Esophagus squamous epithelium (tissue), 5 donors: ENCODE measurements at regions not wholly inside any gene's neighbourhood (a gene's known extent, or its start where the extent isn't known, plus 50 kb on each side); places are given as distances from the start of the nearest gene placed in this dataset.

Experiments used
- DNase-seq: peaks from one replicate; lab custom pipeline; 2025; lab: John Stamatoyannopoulos, UW
- H3K27ac ChIP-seq, 4 donors: fragments of 200-600 bp; sonication (generic); one replicate each; pipeline ENCODE4 v1.5.1; 2016 to 2019; ENCODE audit warnings: mild to moderate bottlenecking in 1 of 4
- H3K27me3 ChIP-seq, 4 donors: fragments of 200-600 bp; sonication (generic); 1 replicate in 3 of 4; 2 replicates in 1 of 4; pipeline versions ENCODE4 v1.5.1 to v1.6.0; 2017 to 2021; ENCODE audit warnings: antibody characterized with exemption in 1 of 4
- H3K36me3 ChIP-seq, 3 donors: fragments of 200-600 bp; sonication (generic); one replicate each; pipeline ENCODE4 v1.5.1; 2016 to 2019
- H3K4me1 ChIP-seq, 3 donors: fragments of 200-600 bp; sonication (generic); one replicate each; pipeline ENCODE4 v1.5.1; 2017 to 2019
- H3K4me3 ChIP-seq, 4 donors: fragments of 200-600 bp; sonication (generic); 1 replicate in 3 of 4; 2 replicates in 1 of 4; pipeline ENCODE4 v1.5.1; 2016 to 2019; ENCODE audit warnings: mild to moderate bottlenecking in 2 of 4, moderate library complexity in 1 of 4
- H3K9me3 ChIP-seq, 3 donors: fragments of 200-600 bp; sonication (generic); one replicate each; pipeline ENCODE4 v1.5.1; 2016 to 2019
- POLR2A ChIP-seq, 4 donors: fragments of 450-650 bp; IDR thresholded peaks; one replicate each; pipeline ENCODE4 v1.6.1; 2017; ENCODE audit warnings: antibody characterized with exemption in 4 of 4, mild to moderate bottlenecking in 4 of 4, moderate library complexity in 3 of 4
- WGBS, 2 donors: methylation state at CpG; one replicate each; pipeline ENCODE4 v1.1.5; 2018; 5-methylcytosine and 5-hydroxymethylcytosine counted together
- intact Hi-C: fragments of 100-400 bp; cut with DNase I; formaldehyde crosslinking; loops from one replicate; pipeline ENCODE4 v1.15.0; 2022
- TF ChIP-seq, protein P1 (sequence below), 6 experiments: fragments of 450-650 bp in 4 of 6; fragments of 200-600 bp in 2 of 6; sonication (generic) in 2 of 6; IDR thresholded peaks; one replicate each; pipeline ENCODE4 v1.5.1; 2016 to 2019; ENCODE audit warnings: antibody characterized with exemption in 6 of 6, mild to moderate bottlenecking in 4 of 6, moderate library complexity in 4 of 6
- donor health status: DM: yes; HTN: yes; CAD: no.

DNA sequence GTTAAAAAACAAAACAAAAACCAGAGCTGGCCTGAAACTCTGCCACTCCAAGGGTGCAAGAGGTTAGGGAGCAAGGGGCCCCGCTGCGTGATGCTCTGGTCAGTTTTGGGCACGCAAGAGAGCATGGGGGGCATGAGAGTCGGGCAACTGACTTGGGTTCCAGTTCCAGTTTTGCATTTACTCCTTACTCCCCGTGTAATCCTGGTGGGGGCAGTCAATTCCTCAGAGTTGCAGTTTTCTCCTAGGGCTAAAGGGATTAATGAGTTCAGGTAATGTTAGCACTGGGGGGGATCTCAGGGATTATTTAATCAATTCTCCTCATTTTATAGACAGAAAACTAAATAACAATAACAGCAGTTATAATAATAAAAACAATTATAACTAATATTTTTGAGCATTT lies 72.9 kb upstream of the PMFBP1 start:
- H3K36me3 ChIP-seq: no peaks in the 10 kb centered on the region
- TF ChIP-seq, protein P1, sequence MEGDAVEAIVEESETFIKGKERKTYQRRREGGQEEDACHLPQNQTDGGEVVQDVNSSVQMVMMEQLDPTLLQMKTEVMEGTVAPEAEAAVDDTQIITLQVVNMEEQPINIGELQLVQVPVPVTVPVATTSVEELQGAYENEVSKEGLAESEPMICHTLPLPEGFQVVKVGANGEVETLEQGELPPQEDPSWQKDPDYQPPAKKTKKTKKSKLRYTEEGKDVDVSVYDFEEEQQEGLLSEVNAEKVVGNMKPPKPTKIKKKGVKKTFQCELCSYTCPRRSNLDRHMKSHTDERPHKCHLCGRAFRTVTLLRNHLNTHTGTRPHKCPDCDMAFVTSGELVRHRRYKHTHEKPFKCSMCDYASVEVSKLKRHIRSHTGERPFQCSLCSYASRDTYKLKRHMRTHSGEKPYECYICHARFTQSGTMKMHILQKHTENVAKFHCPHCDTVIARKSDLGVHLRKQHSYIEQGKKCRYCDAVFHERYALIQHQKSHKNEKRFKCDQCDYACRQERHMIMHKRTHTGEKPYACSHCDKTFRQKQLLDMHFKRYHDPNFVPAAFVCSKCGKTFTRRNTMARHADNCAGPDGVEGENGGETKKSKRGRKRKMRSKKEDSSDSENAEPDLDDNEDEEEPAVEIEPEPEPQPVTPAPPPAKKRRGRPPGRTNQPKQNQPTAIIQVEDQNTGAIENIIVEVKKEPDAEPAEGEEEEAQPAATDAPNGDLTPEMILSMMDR (IDR thresholded peaks at IDR 0.05): no peak
- TF ChIP-seq POLR2A (IDR thresholded peaks at IDR 0.05): no peak
- H3K4me1 ChIP-seq: no peaks in the 10 kb centered on the region
- no peaks in the 10 kb centered on the region for H3K9me3 ChIP-seq
- H3K4me3 ChIP-seq: no peak overlapping the region
- no peak overlapping the region for H3K27ac ChIP-seq
- no peak for DNase-seq
- H3K27me3 ChIP-seq: no peaks in the 10 kb centered on the region
- intact Hi-C loops: no loop called here
- WGBS, 2 donors: 72 to 80% methylated on average over 5 of the region's 5 CpGs

- DNase-seq: no peak
- Histone ChIP-seq H3K4me3 (no peak overlapping the region), H3K27ac (no peak overlapping the region), H3K9me3 (no peaks in the 10 kb centered on the region), H3K4me1 (no peaks in the 10 kb centered on the region), H3K27me3 (no peaks in the 10 kb centered on the region), H3K36me3 (no peaks in the 10 kb centered on the region)
- WGBS, 2 donors: 76 to 83% methylated on average over 5 of the region's 5 CpGs
- TF ChIP-seq POLR2A (IDR thresholded peaks at IDR 0.05): no peak
- TF ChIP-seq, protein P1 (IDR thresholded peaks at IDR 0.05): no peak
- intact Hi-C loops: no loop called here
Observed at GRCh38 chr16:72243621-72244020, 71.7 kb upstream of the PMFBP1 start.

DNA sequence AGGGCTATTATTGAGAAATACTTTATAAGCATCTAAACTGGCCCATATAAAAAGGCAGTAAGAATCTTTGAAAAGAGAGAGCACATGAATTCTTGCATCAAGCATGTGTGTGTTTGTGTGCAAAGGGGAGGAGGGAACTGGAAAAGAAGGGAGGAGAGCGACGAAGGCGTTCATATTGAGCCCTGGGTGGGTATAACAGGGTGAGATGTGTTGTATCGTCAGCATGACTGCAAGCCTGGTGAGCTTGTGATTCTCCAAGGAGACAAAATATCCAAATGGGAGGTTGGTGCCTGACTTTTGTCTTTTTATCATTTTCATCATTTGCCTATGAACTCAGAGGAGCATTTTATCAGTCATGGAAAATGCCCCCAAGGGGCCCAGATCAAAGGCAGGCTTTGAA lies 70.8 kb upstream of the PMFBP1 start:
- no peak for DNase-seq
- intact Hi-C loops: no loop called here
- Histone ChIP-seq H3K36me3 (no peaks in the 10 kb centered on the region), H3K4me3 (no peak overlapping the region), H3K27me3 (no peaks in the 10 kb centered on the region), H3K27ac (no peak overlapping the region), H3K9me3 (no peaks in the 10 kb centered on the region), H3K4me1 (no peaks in the 10 kb centered on the region)
- TF ChIP-seq, protein P1 (IDR thresholded peaks at IDR 0.05): no peak
- no peak for TF ChIP-seq POLR2A (IDR thresholded peaks at IDR 0.05)
- 77 to 84% methylated on average over 4 of the region's 4 CpGs for WGBS, 2 donors

DNA sequence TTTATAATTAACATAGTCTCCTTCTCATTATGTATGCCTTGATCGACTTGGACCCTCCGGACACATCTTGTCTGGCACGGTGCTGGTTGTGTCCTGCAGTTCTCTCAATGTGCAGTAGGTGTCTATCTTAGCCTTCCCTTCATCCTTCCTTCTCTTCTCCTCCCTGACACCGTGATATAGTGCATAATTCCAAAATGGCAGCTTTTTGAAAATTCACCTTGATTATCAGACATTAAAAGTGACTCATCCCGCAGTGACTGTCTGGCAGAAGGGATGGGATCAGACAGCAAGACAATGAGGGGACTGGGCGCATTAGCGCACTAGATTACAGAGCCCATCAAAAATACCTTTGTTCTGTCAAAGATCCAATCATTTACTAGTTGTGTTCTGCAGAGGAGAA lies 70.0 kb upstream of the PMFBP1 start:
- Histone ChIP-seq H3K36me3 (no peaks in the 10 kb centered on the region), H3K27me3 (no peaks in the 10 kb centered on the region), H3K9me3 (no peaks in the 10 kb centered on the region), H3K4me3 (no peak overlapping the region), H3K4me1 (no peaks in the 10 kb centered on the region), H3K27ac (no peak overlapping the region)
- TF ChIP-seq, protein P1 (IDR thresholded peaks at IDR 0.05): peak in 4 of 6 experiments; percentile 46 to 67 (median 50)
- TF ChIP-seq POLR2A (IDR thresholded peaks at IDR 0.05): no peak
- no peak for DNase-seq
- WGBS, 2 donors: 36 to 45% methylated on average over 7 of the region's 7 CpGs
- intact Hi-C loops: no loop called here

DNA sequence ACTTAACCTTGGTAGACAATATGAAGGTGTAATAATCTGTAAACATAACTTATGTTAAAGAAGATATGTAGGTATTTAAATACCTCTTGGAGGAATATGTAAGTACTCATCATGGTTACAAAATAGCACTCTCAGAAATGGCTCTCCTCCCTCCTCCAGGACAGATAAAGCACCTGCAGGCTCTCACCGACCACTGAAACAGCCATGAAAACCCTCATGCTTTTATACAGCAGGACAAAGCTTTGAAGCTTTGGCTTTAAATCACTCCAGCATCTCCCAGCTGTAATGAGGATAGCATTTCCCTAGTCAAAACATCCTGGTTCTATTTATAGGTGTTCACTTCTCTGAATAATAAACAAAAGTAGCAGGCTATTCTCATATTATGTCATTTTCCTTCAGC lies 69.1 kb upstream of the PMFBP1 start:
- no peaks in the 10 kb centered on the region for H3K9me3 ChIP-seq
- H3K4me1 ChIP-seq: no peaks in the 10 kb centered on the region
- no peak overlapping the region for H3K27ac ChIP-seq
- H3K4me3 ChIP-seq: no peak overlapping the region
- H3K27me3 ChIP-seq: no peaks in the 10 kb centered on the region
- H3K36me3 ChIP-seq: no peaks in the 10 kb centered on the region
- no peak for DNase-seq
- intact Hi-C loops: no loop called here
- TF ChIP-seq, protein P1 (IDR thresholded peaks at IDR 0.05): no peak
- TF ChIP-seq POLR2A (IDR thresholded peaks at IDR 0.05): no peak
- WGBS, 2 donors: 22 to 39% methylated on average over 1 of the region's 1 CpG
